Progenitor cell of endocrine pancreas (in vitro differentiated cells): ENCODE measurements at regions not wholly inside any gene's neighbourhood (a gene's known extent, or its start where the extent isn't known, plus 50 kb on each side); places are given as distances from the start of the nearest gene placed in this dataset.
"Not testable (repeated sequence)": the region's sequence is repeated elsewhere in the genome, so short reads cannot be mapped to it uniquely, and the experiment has no call there.

ENCODE experiments used
- DNase-seq: peaks from one replicate; pipeline ENCODE4 v3.0.0; 2021; ENCODE audit warnings: low spot score; ENCODE audit not compliant: unreplicated experiment
- H3K27ac Mint-ChIP-seq: 2 replicates; pipeline ENCODE4 v1.8.0; 2021; ENCODE audit warnings: mild to moderate bottlenecking, moderate library complexity, mixed read lengths
- H3K27me3 Mint-ChIP-seq: 2 replicates; pipeline ENCODE4 v1.8.0; 2021; ENCODE audit warnings: mixed read lengths
- H3K36me3 Mint-ChIP-seq: 2 replicates; pipeline ENCODE4 v1.8.0; 2022; ENCODE audit warnings: mixed read lengths; ENCODE audit not compliant: insufficient read depth
- H3K4me1 Mint-ChIP-seq: 2 replicates; pipeline ENCODE4 v1.8.0; 2021; ENCODE audit warnings: low read depth, mixed read lengths
- H3K4me3 Mint-ChIP-seq: 2 replicates; pipeline ENCODE4 v1.8.0; 2021; ENCODE audit warnings: low read depth, mild to moderate bottlenecking, moderate library complexity, mixed read lengths
- H3K9me3 Mint-ChIP-seq: 2 replicates; pipeline ENCODE4 v1.8.0; 2021; ENCODE audit warnings: low read depth, mixed read lengths
- CTCF ChIP-seq: fragments of 200-600 bp; sonication (generic); IDR thresholded peaks from one replicate; pipeline ENCODE4 v1.5.0; 2021; ENCODE audit warnings: antibody characterized with exemption, mild to moderate bottlenecking; ENCODE audit not compliant: unreplicated experiment

DNA sequence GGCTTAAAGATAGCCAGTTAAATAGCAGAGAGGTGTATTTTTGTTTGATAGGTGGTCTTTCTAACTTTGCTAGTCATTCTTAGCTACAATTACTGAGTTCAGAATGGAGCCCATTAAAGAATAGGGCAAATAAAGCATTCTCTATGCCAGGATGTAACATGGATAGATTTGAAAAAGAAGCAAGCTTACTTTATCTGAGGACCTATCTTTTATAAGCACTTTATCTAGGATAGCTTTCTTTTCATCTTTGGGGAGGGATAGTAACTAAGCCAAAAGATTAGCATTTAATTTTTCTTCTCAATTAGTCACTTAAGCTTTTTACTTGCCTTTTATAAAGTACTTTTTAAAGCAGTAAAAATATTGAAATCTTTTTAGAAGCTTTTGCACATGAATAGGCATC lies 1148.0 kb upstream of the DIAPH2 start:
- H3K9me3 Mint-ChIP-seq: no peaks in the 10 kb centered on the region
- peaks cover 24% of the 10 kb centered on the region for H3K4me1 Mint-ChIP-seq
- no peak for TF ChIP-seq CTCF
- DNase-seq: no peak
- no peak overlapping the region for H3K4me3 Mint-ChIP-seq
- no peak overlapping the region for H3K27ac Mint-ChIP-seq
- H3K36me3 Mint-ChIP-seq: no peaks in the 10 kb centered on the region
- H3K27me3 Mint-ChIP-seq: no peaks in the 10 kb centered on the region

- no peak for TF ChIP-seq CTCF
- no peak for DNase-seq
- no peaks in the 10 kb centered on the region for H3K27me3 Mint-ChIP-seq
- H3K4me3 Mint-ChIP-seq: no peak overlapping the region
- H3K9me3 Mint-ChIP-seq: no peaks in the 10 kb centered on the region
- H3K27ac Mint-ChIP-seq: no peak overlapping the region
- no peaks in the 10 kb centered on the region for H3K36me3 Mint-ChIP-seq
- peaks cover 7% of the 10 kb centered on the region for H3K4me1 Mint-ChIP-seq
Observed at GRCh38 chrX:95539041-95539440, 1145.6 kb upstream of the DIAPH2 start.

GRCh38 chrX:95549552-95549951 lies 1135.1 kb upstream of the DIAPH2 start:
- H3K27me3 Mint-ChIP-seq, DNase-seq, H3K36me3 Mint-ChIP-seq, H3K4me3 Mint-ChIP-seq, H3K4me1 Mint-ChIP-seq, H3K27ac Mint-ChIP-seq: not testable (repeated sequence)
- H3K9me3 Mint-ChIP-seq: peaks cover 15% of the 10 kb centered on the region

DNA sequence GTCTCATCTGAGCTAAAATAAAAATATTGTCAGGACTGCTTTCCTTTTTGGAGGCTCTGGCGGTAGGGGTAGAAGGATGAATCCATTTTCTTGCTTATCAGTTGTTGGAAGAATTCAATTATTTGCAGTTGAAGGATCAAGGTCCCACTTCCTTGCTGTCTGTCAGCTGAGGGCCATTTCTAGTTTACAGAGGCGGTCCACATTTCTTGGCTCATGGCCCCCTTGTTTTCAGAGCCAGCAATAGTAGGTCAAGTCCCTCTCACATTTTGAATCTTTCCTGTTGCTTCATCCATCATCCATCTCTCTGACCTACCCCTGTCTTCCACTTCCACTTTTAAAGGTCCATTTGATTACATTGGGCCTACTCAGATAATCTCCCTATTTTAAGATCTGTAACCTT lies 1099.3 kb upstream of the DIAPH2 start:
- TF ChIP-seq CTCF: no peak

DNA sequence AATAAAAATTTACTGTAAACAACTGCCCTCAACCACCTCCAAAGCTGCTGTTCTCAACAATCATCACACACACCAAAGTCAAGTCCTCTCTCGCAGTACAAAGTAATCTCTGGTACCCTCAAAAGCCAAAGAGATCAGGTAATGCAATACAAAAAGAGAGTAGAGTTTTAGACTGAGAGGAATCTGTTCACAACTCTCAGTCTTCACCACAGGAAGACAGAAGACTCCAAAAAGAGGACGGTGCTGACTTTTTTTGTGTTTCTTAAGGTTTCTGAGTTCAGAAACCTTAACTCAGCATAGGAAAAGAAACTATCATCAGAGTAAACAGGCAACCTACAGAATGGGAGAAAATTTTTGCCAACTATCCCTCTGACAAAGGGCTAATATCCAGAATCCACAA lies 1072.3 kb upstream of the DIAPH2 start:
- no peak overlapping the region for H3K4me3 Mint-ChIP-seq
- no peak for DNase-seq
- H3K27ac Mint-ChIP-seq: no peak overlapping the region
- no peaks in the 10 kb centered on the region for H3K27me3 Mint-ChIP-seq
- H3K36me3 Mint-ChIP-seq: no peaks in the 10 kb centered on the region
- TF ChIP-seq CTCF: no peak
- no peaks in the 10 kb centered on the region for H3K4me1 Mint-ChIP-seq
- H3K9me3 Mint-ChIP-seq: peaks cover 5% of the 10 kb centered on the region

More for the DNA sequence above, 1099.3 kb upstream of the DIAPH2 start:
- Mint-ChIP-seq H3K9me3 (no peaks in the 10 kb centered on the region), H3K27me3 (no peaks in the 10 kb centered on the region), H3K4me1 (peaks cover 2% of the 10 kb centered on the region), H3K36me3 (no peaks in the 10 kb centered on the region), H3K27ac (no peak overlapping the region), H3K4me3 (no peak overlapping the region)
- no peak for DNase-seq

DNA sequence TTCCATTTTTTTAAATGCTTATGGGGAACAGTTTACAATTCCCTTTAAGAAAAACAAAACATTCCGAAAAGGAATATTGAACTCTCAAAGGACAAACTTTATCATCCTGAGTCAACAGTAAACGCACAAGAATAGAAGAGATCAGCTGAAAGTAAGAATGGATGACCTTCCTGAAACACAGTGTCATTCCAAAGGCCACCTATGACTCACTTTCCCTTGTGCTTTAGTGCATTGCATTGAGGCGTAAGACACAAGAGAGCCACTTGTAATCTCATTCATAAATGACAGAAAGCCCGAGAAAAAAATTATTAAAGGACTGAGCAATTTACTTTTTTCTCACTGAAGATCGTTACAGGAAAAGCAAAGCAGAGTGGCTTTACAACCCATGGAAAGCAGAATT lies 1062.4 kb upstream of the DIAPH2 start:
- H3K4me1 Mint-ChIP-seq: peaks cover 4% of the 10 kb centered on the region
- TF ChIP-seq CTCF: no peak
- DNase-seq: no peak
- H3K36me3 Mint-ChIP-seq: no peaks in the 10 kb centered on the region
- no peaks in the 10 kb centered on the region for H3K27me3 Mint-ChIP-seq
- H3K27ac Mint-ChIP-seq: no peak overlapping the region
- no peak overlapping the region for H3K4me3 Mint-ChIP-seq
- peaks cover 14% of the 10 kb centered on the region for H3K9me3 Mint-ChIP-seq
